Stimulated activated naive B cell treated with anti-CD40 and anti-IgM and Interleukin-4, amounts not matched to agents 10 μg/mL and 1 μg/mL and 100 μg/mL, for 72 hours (primary cell): ENCODE measurements at regions not wholly inside any gene's neighbourhood (a gene's known extent, or its start where the extent isn't known, plus 50 kb on each side); places are given as distances from the start of the nearest gene placed in this dataset.

Experiments
- ATAC-seq, 2 donors: fragments of 150-1000 bp; cut with Tn5 transposase; replicated peaks; 2 replicates each; pipeline ENCODE4 v1.10.0; 2021; ENCODE audit warnings: moderate library complexity in 1 of 2
- DNase-seq: peaks from one replicate; pipeline ENCODE4 v3.0.0; 2021
- H3K27ac Mint-ChIP-seq: one replicate; pipeline ENCODE4 v1.8.0; 2022; ENCODE audit warnings: mild to moderate bottlenecking, mixed read lengths
- H3K27me3 Mint-ChIP-seq, 2 donors: one replicate each; pipeline ENCODE4 v1.8.0; 2022; ENCODE audit warnings: mixed read lengths in 2 of 2
- H3K36me3 Mint-ChIP-seq, 2 donors: one replicate each; pipeline ENCODE4 v1.8.0; 2022; ENCODE audit warnings: mixed read lengths in 2 of 2, mild to moderate bottlenecking in 1 of 2
- H3K4me1 Mint-ChIP-seq, 2 donors: one replicate each; pipeline ENCODE4 v1.8.0; 2022; ENCODE audit warnings: mixed read lengths in 2 of 2, mild to moderate bottlenecking in 1 of 2
- H3K4me3 Mint-ChIP-seq, 2 donors: one replicate each; pipeline ENCODE4 v1.8.0; 2022; ENCODE audit warnings: mild to moderate bottlenecking in 2 of 2, mixed read lengths in 2 of 2, moderate library complexity in 1 of 2
- H3K9me3 Mint-ChIP-seq, 2 donors: one replicate each; pipeline ENCODE4 v1.8.0; 2022; ENCODE audit warnings: mixed read lengths in 2 of 2, mild to moderate bottlenecking in 1 of 2

DNA sequence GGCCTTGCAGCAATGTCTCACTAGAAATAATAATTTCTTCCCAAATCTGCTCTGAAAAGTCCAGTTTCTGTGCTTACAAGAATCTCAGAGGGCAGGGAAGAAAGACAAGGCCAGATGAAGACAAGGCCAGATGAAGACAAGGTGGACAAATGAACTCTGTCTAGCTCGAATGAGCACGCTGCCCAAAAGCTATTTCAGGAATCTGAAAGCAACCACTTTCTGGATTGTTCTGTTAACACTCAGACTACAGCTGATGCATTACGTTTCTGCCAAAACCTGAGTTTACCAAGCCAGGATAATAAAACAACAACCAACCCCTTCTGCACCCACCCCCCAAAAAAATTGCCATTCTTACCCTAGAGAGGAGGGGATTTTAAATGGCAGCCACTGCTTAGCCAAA, 1073.6 kb downstream of the SORCS3 start:
- Mint-ChIP-seq H3K4me1 (no peaks in the 10 kb centered on the region), H3K27me3 (no peaks in the 10 kb centered on the region), H3K36me3 (no peaks in the 10 kb centered on the region), H3K9me3 (peaks cover 7 to 8% of the 10 kb centered on the region in 2 donors), H3K4me3 (no peak overlapping the region), H3K27ac (no peak overlapping the region)
- no peak for ATAC-seq
- no peak for DNase-seq

DNA sequence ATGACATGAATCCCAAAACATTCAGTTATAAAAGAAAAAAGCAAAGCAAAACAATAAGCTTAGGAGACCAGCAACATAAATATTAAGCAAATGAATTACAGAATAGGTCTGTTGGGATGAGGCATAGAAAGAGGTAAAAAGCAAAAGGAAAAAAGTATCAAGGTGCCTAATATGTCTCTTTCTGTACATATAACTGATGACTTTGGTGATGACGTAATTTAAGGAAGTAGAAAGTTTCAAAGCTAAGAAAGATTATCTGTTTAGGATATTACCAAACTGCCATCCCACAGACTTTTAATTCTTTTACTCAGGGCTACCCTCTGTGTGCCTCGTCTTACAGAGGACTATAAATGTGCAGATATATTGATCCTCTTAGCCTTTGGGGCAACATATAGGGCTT, 1066.5 kb downstream of the SORCS3 start:
- no peaks in the 10 kb centered on the region for H3K36me3 Mint-ChIP-seq
- H3K9me3 Mint-ChIP-seq, result peaks cover 4% of the 10 kb centered on the region in 2 donors
- no peaks in the 10 kb centered on the region for H3K27me3 Mint-ChIP-seq
- H3K27ac Mint-ChIP-seq, result no peak overlapping the region
- H3K4me1 Mint-ChIP-seq, result no peaks in the 10 kb centered on the region
- ATAC-seq (no peak), DNase-seq (no peak)
- no peak overlapping the region for H3K4me3 Mint-ChIP-seq

DNA sequence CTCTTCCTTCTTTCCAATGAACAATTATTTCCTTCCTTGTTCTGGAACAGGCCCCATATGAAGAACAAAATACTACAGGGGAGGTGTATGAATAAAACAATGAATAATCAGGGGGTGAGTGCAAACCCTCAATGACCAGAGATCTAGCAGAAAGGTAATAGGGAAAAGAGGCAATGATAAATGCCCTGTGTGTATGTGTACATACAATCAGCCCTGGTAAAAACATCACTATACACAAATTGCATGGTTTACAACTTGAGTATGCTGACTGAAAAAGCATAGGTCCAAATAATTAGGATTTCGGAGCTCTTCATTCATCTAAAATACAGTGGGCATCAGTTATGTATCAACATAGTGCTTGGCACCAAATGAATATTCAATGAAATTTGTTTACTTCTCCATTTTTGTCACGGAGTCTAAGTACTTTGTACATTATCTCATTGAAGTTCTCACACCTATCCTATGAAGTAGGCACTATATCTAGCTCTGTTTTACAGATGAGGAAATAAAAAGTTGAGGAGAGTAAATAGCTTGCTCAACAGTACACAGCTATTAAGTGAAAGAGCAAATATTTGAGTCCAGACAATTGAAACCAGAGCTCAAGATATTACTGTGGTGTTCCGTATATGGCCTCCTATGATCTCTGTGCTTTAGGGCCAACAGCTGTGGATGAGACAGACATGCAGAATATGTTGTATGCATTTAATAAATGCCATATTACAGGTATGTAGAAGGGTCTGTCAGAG, 1065.4 kb downstream of the SORCS3 start:
- peaks cover 4% of the 10 kb centered on the region in 2 donors for H3K9me3 Mint-ChIP-seq
- H3K36me3 Mint-ChIP-seq, result no peaks in the 10 kb centered on the region
- H3K27ac Mint-ChIP-seq, result no peak overlapping the region
- no peak overlapping the region for H3K4me3 Mint-ChIP-seq
- no peaks in the 10 kb centered on the region for H3K4me1 Mint-ChIP-seq
- no peak for DNase-seq
- no peaks in the 10 kb centered on the region for H3K27me3 Mint-ChIP-seq
- no peak for ATAC-seq

DNA sequence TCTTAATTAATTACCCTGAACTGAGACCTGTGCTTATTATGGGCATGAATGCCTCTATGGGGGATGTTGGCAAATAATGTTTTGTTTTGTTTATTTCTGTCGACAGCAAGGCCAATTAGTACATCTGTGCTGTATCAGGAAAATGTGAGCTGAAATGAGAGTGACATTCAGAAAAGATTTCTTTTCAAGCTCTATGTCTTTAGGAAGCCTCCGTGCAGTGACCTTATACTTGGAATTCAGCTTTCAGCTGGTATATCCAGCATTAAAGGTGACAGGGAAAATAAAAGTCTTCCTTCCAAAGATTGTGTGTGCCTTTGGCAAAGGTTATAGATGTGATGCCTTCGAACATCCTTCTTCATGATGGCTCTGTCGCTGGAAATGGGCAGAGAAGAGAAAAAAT, 1061.1 kb downstream of the SORCS3 start:
- peaks cover 0 to 1% of the 10 kb centered on the region in 2 donors for H3K9me3 Mint-ChIP-seq
- no peak overlapping the region for H3K4me3 Mint-ChIP-seq
- no peak overlapping the region for H3K27ac Mint-ChIP-seq

DNA sequence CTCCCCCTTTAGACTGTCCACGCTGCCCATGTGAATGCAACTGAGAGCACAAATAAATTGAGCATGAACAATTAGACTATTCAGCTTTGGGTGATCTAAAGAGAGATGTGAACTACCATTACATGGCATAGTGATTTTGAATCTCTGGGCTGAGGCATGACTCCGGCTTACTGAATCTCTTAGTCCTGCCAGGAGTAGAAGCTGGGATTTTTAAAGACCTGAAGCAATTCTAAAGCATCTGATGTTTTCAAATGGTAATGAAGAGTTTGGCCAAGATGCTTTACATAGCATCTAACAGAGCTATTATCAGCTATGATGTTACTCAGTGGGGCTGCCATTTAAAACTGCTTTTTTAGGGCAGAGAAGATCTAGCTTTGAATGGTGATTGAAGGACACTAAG, 1059.1 kb downstream of the SORCS3 start:
- no peak for DNase-seq
- peaks cover 0 to 2% of the 10 kb centered on the region in 2 donors for H3K9me3 Mint-ChIP-seq
- no peak overlapping the region for H3K4me3 Mint-ChIP-seq
- H3K27ac Mint-ChIP-seq, result no peak overlapping the region
- no peak for ATAC-seq
- no peaks in the 10 kb centered on the region for H3K4me1 Mint-ChIP-seq
- no peaks in the 10 kb centered on the region for H3K27me3 Mint-ChIP-seq
- no peaks in the 10 kb centered on the region for H3K36me3 Mint-ChIP-seq

More for the DNA sequence above, 1061.1 kb downstream of the SORCS3 start:
- Mint-ChIP-seq H3K4me1 (no peaks in the 10 kb centered on the region), H3K36me3 (no peaks in the 10 kb centered on the region), H3K27me3 (no peaks in the 10 kb centered on the region)
- DNase-seq (no peak), ATAC-seq (no peak)

DNA sequence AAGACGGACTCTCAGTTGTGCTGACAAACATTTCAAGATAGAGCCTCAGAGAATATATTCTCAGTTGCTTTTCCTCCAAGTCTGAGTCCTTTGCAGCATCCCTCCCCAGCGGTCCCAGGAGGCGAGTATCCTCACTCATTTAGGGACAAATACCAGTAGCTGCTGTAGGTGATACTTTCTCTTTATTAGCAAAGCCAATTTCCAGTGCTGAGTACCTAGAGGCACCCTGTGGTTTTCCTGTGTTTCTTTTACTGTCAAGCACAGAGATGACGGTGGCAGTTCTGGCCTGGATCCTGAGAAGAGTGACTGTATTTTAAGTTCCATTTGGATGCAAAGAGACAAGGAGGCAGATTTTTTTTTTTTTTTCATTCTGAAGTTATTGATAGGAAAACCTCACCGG, 1058.4 kb downstream of the SORCS3 start:
- DNase-seq (no peak), ATAC-seq (no peak)
- H3K27me3 Mint-ChIP-seq, result no peaks in the 10 kb centered on the region
- H3K27ac Mint-ChIP-seq, result no peak overlapping the region
- peaks cover 0 to 2% of the 10 kb centered on the region in 2 donors for H3K9me3 Mint-ChIP-seq
- no peak overlapping the region for H3K4me3 Mint-ChIP-seq
- H3K4me1 Mint-ChIP-seq, result no peaks in the 10 kb centered on the region
- no peaks in the 10 kb centered on the region for H3K36me3 Mint-ChIP-seq

DNA sequence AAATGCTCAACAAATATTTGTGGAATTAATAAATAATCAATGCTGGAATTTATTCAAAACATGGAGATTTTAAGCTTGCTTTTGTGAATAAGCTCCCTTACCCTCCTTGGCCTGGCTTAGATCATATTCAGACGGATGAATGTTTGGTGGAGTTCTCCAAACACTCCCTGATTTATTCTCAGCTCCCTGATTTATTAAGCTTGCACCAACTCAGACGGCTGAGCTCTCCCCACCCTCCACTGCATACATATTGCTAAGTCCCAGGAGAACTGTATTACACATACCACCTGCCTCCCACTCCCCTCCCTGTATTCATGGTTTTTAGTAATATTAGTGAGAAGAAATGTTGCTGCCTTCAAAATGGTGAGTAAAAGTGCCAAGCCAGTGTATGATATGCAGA, 1057.5 kb downstream of the SORCS3 start:
- Mint-ChIP-seq H3K4me1 (no peaks in the 10 kb centered on the region), H3K27ac (no peak overlapping the region), H3K27me3 (no peaks in the 10 kb centered on the region), H3K9me3 (peaks cover 0 to 2% of the 10 kb centered on the region in 2 donors), H3K4me3 (no peak overlapping the region), H3K36me3 (no peaks in the 10 kb centered on the region)
- no peak for DNase-seq
- no peak for ATAC-seq

DNA sequence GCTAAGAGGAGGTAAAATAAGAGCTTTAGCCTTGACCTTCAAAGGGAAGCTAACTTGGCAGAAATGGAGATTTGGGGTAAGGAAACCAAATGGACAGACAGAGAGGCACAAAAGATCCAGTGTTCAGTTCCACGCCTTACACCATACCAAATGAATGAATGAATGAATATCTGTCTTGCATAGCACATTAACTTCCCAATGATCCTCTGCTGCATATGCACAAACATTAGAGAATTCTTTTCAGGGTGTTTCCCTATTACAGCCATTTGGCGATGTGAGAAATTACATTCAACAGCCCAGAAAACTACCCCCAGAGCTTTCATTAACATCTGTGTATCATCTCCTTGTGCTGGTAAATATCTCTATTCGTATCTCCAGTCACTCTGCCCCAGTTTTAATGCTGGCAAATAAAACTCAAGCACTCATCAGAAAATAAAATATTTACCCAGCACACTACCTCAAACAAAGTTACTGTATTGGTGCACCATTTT, 1056.2 kb downstream of the SORCS3 start:
- H3K27ac Mint-ChIP-seq, result no peak overlapping the region
- H3K9me3 Mint-ChIP-seq, result peaks cover 0 to 1% of the 10 kb centered on the region in 2 donors
- H3K4me1 Mint-ChIP-seq, result no peaks in the 10 kb centered on the region
- no peaks in the 10 kb centered on the region for H3K36me3 Mint-ChIP-seq
- no peak overlapping the region for H3K4me3 Mint-ChIP-seq
- H3K27me3 Mint-ChIP-seq, result no peaks in the 10 kb centered on the region
- DNase-seq, result no peak
- ATAC-seq, result no peak

DNA sequence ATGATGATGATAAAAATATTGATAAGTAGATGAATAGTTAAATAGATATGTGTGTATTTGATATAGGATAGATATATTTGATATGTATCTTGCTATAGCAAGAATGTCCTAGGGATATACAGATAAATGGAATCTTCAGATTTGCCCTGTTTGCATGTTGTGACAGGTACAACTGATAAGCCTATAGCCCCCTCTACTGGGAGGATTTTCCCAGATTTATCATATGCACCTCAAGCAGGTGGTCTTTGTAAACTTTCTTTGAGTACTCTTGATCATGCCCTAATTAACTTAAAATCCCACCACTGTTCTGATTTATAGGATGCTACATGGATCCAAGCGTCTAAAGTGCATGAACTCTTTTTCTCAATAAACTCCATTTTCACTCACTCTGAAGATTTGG, 1050.7 kb downstream of the SORCS3 start:
- ATAC-seq (no peak), DNase-seq (no peak)
- peaks cover 0 to under 1% of the 10 kb centered on the region in 2 donors for H3K9me3 Mint-ChIP-seq
- no peaks in the 10 kb centered on the region for H3K27me3 Mint-ChIP-seq
- H3K4me3 Mint-ChIP-seq, result no peak overlapping the region
- H3K4me1 Mint-ChIP-seq, result no peaks in the 10 kb centered on the region
- H3K36me3 Mint-ChIP-seq, result no peaks in the 10 kb centered on the region
- H3K27ac Mint-ChIP-seq, result no peak overlapping the region

DNA sequence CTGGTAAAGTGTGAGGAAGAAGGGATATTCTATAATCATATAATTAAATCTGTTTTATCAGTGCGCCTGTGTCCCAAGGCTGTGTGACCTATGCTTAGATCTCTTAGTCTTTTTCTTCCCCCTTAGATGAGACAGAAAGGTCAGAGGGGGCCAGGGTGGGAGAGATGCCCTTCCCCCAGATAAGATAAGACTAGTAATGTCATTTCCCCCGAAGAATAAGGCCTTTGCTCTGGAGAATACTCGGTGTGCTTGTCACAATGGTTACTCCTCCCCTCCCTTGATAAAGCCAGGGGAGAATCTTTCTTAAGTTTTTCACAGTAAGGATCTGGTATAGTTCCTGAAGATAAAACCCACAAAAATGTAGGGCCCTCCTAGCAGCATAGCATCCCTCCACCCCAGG, 1041.8 kb downstream of the SORCS3 start:
- H3K27ac Mint-ChIP-seq, result no peak overlapping the region
- DNase-seq (no peak), ATAC-seq (no peak)
- no peaks in the 10 kb centered on the region for H3K36me3 Mint-ChIP-seq
- H3K4me3 Mint-ChIP-seq, result no peak overlapping the region
- H3K27me3 Mint-ChIP-seq, result no peaks in the 10 kb centered on the region
- no peaks in the 10 kb centered on the region for H3K4me1 Mint-ChIP-seq
- peaks cover 17 to 18% of the 10 kb centered on the region in 2 donors for H3K9me3 Mint-ChIP-seq

DNA sequence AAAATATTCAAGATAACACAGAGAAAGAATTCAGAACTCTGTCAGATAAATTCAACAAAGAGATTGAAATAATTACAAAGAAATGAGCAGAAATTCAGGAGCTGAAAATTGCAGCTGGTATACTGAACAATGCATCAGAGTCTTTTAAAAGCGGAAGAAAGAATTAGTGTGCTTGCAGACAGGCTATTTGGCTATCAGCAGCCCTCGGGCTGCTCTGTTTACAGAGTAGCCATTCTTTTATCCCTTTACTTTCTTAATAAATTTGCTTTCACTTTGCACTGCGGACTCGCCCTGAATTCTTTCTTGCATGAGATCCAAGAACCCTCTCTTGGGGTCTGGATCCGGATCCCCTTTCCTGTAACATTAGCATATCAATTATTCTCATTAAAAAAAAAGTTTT, 1040.0 kb downstream of the SORCS3 start:
- ATAC-seq (no peak), DNase-seq (no peak)
- H3K4me3 Mint-ChIP-seq, result no peak overlapping the region
- no peak overlapping the region for H3K27ac Mint-ChIP-seq
- no peaks in the 10 kb centered on the region for H3K36me3 Mint-ChIP-seq
- H3K9me3 Mint-ChIP-seq, result peaks cover 17% of the 10 kb centered on the region in 2 donors
- no peaks in the 10 kb centered on the region for H3K4me1 Mint-ChIP-seq
- no peaks in the 10 kb centered on the region for H3K27me3 Mint-ChIP-seq

DNA sequence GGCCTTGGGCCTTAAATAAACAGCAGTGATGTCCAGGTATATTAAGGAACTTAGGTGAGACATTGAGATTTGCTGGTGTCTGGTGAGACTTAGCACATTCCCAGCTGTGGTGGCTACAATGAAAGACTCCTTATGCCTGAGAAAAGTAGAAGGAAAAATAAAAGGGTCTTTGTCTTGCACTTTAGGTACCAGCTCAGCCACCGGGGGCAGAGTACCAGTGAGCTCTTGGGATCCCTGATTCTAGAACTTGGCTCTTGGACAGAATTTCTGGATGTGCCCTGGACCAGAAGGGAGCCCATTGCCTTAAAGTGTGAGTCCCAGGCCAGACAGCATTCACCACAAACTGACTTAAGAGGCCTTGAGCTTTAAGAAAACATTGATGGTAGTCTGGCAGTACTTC, 1038.7 kb downstream of the SORCS3 start:
- DNase-seq (no peak), ATAC-seq (no peak)
- Mint-ChIP-seq H3K27ac (no peak overlapping the region), H3K4me3 (no peak overlapping the region), H3K27me3 (no peaks in the 10 kb centered on the region), H3K9me3 (peaks cover 17 to 21% of the 10 kb centered on the region in 2 donors), H3K4me1 (no peaks in the 10 kb centered on the region), H3K36me3 (no peaks in the 10 kb centered on the region)

DNA sequence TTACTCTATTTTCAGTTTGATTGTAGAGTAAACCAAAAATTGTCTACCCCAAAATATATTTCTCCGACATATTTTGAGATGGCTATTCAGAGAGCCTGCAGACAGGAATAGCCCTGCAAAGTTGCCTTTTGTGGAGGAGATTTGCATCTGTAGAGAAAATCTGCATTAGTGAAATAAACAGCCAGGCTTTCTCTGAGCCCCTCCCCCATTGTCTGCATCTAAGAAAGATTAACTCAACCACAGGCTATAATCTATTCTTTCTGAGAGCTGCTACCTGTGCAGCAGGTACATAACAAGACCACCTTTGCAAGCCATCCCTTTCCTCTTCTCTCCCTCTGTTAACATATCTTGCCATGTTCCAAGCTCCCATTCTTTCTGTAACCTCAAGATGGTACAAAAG, 1034.2 kb downstream of the SORCS3 start:
- no peaks in the 10 kb centered on the region for H3K36me3 Mint-ChIP-seq
- no peak overlapping the region for H3K27ac Mint-ChIP-seq
- peaks cover 4 to 14% of the 10 kb centered on the region in 2 donors for H3K9me3 Mint-ChIP-seq

DNA sequence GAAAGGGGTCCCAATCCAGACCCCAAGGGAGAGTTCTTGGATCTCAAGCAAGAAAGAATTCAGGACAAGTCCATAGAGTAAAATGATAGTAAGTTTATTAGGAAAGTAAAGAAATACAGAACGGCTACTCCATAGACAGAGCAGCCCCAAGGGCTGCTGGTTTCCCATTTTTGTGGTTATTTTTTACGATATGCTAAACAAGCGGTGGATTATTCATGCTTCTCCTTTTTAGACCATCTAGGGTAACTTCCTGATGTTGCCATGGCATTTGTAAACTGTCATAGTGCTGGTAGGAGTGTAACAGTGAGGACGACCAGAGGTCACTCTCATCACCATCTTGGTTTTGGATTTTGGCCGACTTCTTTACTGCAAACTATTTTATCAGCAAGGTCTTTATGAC, 1033.4 kb downstream of the SORCS3 start:
- H3K27ac Mint-ChIP-seq, result no peak overlapping the region
- H3K4me3 Mint-ChIP-seq, result no peak overlapping the region
- no peaks in the 10 kb centered on the region for H3K4me1 Mint-ChIP-seq
- H3K27me3 Mint-ChIP-seq, result no peaks in the 10 kb centered on the region
- peaks cover 4 to 14% of the 10 kb centered on the region in 2 donors for H3K9me3 Mint-ChIP-seq
- ATAC-seq (no peak), DNase-seq (no peak)
- H3K36me3 Mint-ChIP-seq, result no peaks in the 10 kb centered on the region

More for the DNA sequence above, 1034.2 kb downstream of the SORCS3 start:
- Mint-ChIP-seq H3K4me1 (no peaks in the 10 kb centered on the region), H3K4me3 (no peak overlapping the region), H3K27me3 (no peaks in the 10 kb centered on the region)
- ATAC-seq, result no peak
- no peak for DNase-seq

DNA sequence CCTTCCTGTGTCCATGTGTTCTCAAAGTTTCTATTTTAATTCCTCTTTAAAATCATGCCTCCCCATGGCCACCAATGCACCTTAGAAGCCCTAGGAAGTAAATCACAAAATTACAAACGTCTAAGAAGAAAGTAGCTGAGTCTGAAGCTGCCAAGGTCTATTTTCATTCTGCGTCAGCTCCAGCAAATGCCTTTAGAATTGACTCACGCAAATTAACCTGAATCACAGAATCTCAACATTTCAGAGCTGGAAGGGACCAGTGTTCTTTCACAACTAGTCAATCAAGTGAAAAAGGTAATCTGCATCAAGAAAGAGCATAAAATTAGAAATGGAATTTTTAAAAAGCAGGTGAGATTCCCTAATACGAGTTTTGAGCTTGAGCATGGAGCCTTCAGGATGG, 1017.6 kb downstream of the SORCS3 start:
- H3K27ac Mint-ChIP-seq, result no peak overlapping the region
- no peaks in the 10 kb centered on the region for H3K36me3 Mint-ChIP-seq
- H3K27me3 Mint-ChIP-seq, result no peaks in the 10 kb centered on the region
- H3K9me3 Mint-ChIP-seq, result peaks cover 0 to 2% of the 10 kb centered on the region in 2 donors
- no peaks in the 10 kb centered on the region for H3K4me1 Mint-ChIP-seq
- DNase-seq, result no peak
- no peak for ATAC-seq
- H3K4me3 Mint-ChIP-seq, result no peak overlapping the region
